Limb (tissue), 2 donors: ENCODE measurements at regions not wholly inside any gene's neighbourhood (a gene's known extent, or its start where the extent isn't known, plus 50 kb on each side); places are given as distances from the start of the nearest gene placed in this dataset.
"Not testable (repeated sequence)": the region's sequence is repeated elsewhere in the genome, so short reads cannot be mapped to it uniquely, and the experiment has no call there.

Source experiments
- DNase-seq, 2 donors: peaks; one replicate each; pipeline ENCODE4 v3.0.0-alpha.2; 2016; ENCODE audit errors: extremely low spot score in 2 of 2

GRCh38 chr2:95765925-95766910 lies 174.4 kb downstream of the TRIM43 start:
- DNase-seq = peak in 1 of 2 donors; percentile 5

DNA sequence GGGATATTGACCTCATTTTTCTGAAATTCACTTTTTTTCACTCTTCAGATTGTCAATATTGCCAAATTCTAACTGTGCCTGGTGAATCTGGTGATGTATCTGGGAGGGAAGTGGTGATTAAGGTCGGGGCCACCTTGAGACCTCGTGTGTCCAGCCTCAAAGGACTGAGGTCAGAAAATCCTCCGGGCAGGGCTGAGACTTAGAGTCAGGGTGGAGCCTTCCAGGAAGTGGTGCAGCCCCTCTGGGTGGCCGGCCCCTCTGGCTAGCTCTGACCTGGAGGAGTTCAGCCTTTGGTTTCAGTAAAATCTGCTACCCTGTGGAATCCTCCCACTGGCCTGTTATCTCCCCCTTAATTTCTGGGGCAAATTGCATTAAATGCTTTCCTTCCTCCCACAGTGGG lies 175.7 kb downstream of the TRIM43 start:
- DNase-seq = not testable (repeated sequence)

DNA sequence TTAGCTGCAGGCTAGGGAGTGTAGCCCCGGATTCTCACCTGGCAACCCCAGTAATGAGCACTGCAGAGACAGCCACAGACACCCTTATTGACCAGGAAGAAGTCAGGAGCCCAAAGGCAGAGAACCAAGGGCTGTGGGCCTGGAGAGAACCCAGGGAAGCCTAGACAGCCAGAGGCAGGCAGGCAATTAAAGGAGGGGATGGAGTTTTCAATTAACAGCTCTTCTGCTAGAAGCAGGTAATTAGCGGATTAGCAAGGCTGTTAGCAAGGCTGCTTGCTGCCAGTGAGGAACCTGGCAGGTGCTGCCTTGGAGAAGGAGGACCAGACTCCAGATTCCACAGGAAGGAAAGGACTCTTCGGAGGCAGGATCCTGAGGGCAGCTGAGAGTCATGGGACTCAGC lies 176.1 kb downstream of the TRIM43 start:
- DNase-seq = peak in 1 of 2 donors; percentile 3

GRCh38 chr2:95769256-95769655 lies 177.5 kb downstream of the TRIM43 start:
- not testable (repeated sequence) for DNase-seq

DNA sequence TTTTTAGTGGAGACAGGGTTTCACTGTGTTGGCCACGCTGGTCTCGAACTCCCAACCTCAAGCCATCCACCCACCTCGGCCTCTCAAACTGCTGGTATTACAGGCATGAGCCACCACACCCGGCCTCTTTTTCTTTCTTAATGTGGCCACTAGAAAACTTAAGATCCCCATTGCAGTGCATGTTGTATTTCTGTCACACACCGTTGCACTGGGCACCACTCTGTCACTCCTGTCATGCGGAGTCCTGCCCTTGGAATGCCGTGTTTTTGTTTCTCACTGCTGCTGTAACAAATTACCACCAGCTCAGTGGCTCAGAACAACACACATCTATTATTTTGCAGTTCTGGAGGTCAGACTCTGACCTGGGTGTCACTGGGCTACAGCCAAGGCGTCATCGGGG lies 178.9 kb downstream of the TRIM43 start:
- not testable (repeated sequence) for DNase-seq

GRCh38 chr2:95774322-95775192 lies 182.8 kb downstream of the TRIM43 start:
- DNase-seq = not testable (repeated sequence)

- DNase-seq = not testable (repeated sequence)
Observed at GRCh38 chr2:95775193-95775531, 183.4 kb downstream of the TRIM43 start.
